AG08396 (cell line): ENCODE measurements at regions not wholly inside any gene's neighbourhood (a gene's known extent, or its start where the extent isn't known, plus 50 kb on each side); places are given as distances from the start of the nearest gene placed in this dataset.
A peak's percentile ranks its signal among the peaks of the same experiment; 100 is the strongest.

Experiments
- DNase-seq: peaks from one replicate; pipeline ENCODE4 v3.0.0; 2012; ENCODE audit warnings: low spot score, mixed read lengths

- DNase-seq = no peak
Observed at GRCh38 chr5:104237586-104237985, 675.0 kb upstream of the NUDT12 start.

DNA sequence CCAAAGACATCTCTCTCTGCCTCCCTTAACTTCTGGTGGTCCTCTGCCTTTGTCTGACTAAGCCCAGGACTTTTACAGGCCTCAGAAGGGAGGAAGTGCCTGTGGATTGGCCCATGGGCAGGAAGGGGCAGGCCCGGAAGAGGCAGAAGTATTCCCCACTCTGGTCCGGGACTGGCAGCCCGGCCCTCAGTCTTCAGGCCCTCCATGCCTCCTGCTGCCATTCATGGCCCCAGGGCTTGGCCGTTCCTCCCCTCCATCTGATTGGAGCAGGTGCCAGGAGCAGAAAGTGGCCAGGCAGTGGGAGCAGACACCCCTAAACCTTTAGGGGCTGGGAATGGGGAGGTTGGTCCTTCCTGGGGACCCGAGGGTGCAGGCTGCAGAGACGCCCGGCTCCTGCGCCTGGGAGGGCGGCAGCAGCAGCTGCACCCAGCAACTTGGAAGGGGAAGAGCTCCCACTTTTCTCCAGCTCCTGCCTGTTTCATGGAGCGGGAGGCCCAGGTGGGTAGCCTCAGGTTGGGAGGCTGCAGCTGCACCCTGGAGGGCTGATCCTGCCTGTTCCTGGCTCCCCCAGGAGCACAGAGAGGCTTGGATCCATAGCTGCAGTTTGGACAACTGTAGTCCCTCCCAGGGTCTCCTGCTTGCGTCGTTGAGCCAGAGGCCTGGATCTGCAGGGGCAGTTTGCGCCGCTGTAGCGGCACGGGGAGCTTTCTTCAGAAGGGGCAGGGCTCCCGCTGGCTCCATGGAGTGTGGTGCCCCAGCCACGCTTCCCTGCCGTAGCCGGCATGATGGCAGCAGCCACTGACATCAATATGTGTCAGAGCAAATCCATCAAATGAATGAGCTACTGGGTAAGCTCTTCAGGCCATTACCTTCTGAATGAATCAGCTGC, 661.5 kb upstream of the NUDT12 start:
- no peak for DNase-seq

- no peak for DNase-seq
Observed at GRCh38 chr5:104218200-104218599, 655.6 kb upstream of the NUDT12 start.

GRCh38 chr5:104213216-104213615, 650.6 kb upstream of the NUDT12 start:
- no peak for DNase-seq

DNA sequence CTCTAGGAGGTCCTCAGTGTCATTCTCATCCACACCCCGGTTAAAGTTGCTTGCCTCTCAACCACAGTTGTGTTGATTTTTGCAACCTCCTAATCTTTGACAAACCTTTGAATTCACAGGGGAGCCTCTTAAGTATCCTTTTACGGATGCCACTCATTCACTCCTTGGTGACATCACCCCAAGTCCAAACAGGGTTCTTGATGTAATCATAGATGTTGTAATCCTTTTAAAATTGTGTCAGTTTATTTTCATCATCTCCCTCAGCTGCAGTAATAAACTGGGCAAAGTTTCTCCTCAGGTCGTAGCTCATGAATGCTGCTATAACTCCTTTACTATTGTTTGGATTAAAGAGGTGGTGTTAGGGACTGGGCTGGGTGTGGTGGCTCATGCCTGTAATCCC, 637.2 kb upstream of the NUDT12 start:
- DNase-seq = no peak

GRCh38 chr5:104198156-104198555, 635.6 kb upstream of the NUDT12 start:
- DNase-seq = no peak

DNA sequence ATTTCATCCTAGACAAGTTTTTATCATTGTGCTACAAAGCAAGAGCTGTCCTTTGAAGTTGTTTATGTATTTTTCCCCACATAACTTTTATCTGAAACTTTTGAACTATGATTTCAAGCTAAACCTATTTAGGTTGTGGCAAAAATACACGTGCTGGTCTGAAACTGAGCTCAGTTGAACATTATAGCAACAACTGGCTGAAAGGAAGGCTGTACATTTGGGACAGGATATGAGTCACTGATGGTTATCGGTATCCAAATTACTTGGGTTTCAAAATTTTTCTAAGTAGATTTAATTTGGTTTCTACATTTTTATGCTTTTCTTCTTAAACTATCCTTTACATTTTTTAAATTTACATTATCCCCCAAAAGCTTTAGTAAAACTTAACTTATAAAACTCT, 627.3 kb upstream of the NUDT12 start:
- DNase-seq = no peak

DNA sequence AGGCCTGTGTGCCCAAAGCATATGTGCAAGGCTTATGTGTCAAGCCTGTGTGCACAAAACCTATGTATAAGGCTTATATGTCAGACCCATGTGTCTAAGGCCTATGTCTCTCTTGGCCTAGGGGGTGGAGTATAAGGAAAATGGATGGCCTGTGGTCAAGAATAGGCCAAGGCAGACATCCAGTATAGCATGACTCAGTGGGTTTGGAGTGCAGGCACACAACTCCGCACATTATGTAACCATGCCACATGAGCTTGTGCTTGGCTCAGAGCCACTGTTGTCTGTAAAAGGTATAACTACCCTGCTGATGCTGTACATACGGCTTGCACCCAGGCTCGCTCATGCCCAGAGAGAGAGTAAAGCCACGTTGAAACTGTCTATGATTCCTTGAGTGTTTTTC, 626.4 kb upstream of the NUDT12 start:
- DNase-seq = no peak

DNA sequence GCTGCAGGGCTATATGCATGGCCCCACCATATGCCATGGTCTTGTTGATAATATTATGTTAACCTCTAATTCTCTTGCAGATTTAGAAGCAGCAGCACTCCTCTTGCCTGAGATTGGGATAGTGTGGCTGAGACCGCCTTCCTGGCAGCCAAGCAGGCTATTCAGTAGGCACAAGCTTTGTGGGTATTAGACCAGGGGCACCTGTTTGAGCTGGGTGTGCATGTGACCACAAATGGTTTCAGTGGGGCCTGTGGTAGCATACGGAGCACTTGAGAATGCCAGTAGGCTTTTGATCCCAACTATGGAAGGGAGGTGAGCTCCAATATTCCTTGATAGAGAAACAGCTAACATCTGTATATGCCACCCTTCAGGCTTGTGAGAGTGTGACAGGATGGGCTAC, 625.1 kb upstream of the NUDT12 start:
- no peak for DNase-seq

DNA sequence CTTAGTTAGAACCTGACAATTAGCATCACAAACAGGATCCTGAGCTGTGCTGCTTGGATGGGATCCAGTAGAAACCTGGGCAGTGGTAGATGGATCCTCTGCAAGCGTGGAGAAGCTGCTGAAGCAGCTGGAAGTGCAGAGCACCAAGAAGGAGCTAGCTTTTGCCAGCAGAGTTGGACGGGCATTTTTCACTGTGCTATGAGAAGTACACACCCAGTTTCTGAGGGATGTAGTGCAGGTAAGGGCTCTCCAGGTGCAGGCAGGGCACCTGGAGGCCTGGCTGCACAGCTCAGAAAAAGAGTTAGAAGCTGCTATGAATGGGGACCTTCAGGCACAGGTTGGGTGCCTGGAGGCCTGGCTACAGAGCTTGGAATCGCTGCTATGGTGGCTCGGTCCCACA, 623.9 kb upstream of the NUDT12 start:
- DNase-seq = no peak

GRCh38 chr5:104186100-104186499, 623.5 kb upstream of the NUDT12 start:
- DNase-seq = no peak

DNA sequence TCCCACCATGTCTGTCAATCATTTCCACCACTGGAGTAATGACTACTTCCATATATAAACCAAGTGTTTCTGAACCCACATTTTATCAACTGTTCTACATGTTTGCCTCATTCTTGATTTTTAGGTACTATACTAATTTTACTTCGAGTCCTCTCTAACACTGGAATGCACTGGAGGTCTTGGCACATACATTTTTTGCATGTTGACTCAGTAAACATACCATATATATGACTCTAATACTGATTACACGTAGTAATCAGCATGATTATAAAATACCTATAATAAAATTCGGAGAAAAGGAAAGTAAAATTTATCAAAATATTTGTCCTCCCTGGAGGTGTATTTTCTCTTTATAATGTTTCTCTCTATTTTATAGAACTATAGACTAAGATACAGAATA, 621.7 kb upstream of the NUDT12 start:
- no peak for DNase-seq

- peak; percentile 23 for DNase-seq
Observed at GRCh38 chr5:104178829-104179456, 616.4 kb upstream of the NUDT12 start.

GRCh38 chr5:104178066-104178465, 615.5 kb upstream of the NUDT12 start:
- no peak for DNase-seq

- DNase-seq = no peak
Observed at GRCh38 chr5:104177651-104178050, 615.1 kb upstream of the NUDT12 start.

DNA sequence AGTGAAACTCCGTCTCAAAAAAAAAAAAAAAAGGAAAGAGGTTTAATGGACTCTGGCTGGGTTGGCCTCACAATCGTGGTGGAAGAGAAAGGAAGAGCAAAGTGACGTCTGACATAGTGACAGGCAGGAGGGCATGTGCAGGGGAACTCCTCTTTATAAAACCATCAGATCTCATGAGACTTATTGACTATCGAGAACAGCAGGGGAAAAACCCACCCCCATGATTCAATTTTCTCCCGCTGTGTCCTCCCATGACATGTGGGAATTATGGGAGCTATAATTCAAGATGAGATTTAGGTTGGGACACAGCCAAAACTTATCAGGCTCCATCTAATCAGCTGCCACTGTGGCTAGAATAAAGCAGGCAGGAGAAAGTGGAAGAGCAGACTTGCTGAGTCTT, 610.4 kb upstream of the NUDT12 start:
- DNase-seq = no peak

DNA sequence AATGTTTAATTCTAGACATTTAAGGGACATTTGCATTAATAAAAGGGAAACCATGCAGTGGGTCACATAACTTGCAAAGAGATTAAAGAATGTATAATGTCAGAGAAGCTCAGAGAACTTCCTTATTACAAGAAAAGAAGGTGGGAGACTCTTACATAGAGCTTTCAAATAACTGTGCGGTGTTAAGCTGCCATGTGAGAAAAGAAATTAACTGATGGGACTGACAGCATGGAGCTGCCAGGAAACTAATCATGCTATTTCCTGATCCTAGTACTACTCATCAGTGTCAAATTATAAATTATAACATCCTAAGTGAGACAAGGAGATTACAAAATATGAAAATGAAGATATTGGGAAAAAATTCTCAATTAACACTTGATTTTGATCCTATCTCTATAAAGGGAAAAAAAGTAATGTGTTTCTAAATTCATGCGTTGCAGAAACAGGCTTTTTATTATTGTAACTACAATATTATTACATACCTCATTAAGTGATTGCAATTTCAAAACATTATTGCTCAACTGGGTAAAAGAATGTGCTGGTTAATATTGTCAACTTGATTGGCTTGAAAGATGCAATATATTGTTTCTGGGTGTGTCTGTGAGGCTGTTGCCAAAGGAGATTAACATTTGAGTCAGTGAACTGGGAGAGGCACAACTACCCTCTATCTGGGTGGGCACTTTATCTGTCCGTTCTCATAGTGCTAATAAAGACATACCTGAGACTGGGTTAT, 609.5 kb upstream of the NUDT12 start:
- no peak for DNase-seq

- no peak for DNase-seq
Observed at GRCh38 chr5:104170926-104171325, 608.3 kb upstream of the NUDT12 start.

DNA sequence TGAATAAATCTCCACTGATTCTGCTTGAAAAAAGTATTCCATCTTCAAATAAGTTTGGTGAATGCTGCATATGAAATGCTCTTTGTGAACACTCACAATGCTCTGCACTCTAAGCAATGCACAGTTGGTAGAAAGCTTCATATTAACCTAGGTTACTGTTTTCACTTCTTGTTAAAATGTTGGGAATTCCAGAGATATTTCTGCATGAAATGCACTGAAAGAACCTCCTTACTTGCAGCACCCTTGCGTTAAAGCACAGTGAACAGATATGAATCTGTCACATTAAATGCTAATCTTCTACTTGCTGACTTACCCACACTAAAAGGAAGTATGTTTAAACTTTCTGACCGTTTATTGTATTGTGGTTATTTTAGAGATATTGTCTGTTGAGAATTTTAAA, 584.1 kb upstream of the NUDT12 start:
- DNase-seq = no peak

GRCh38 chr5:104139840-104140239, 577.3 kb upstream of the NUDT12 start:
- DNase-seq = no peak

GRCh38 chr5:104130320-104130719, 567.7 kb upstream of the NUDT12 start:
- DNase-seq = no peak

DNA sequence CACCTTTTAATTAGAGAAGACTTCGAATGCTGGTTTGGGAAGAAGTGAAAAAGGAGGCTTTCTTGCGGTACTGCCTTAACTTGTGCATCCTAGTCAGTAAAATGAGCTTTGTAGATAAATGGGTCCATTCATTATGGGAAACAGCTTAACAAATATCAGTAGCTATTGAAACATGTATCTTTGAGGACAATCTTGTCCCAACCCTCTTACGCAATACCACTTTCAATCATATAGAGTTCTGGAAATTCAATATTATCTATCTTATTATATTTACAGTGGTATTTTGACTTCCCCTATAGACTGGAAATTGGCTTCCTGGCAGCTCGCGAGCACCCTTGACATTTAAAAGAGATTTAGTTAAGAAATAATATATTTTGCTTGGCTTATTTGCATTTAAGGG, 565.8 kb upstream of the NUDT12 start:
- DNase-seq = no peak

- DNase-seq = no peak
Observed at GRCh38 chr5:104126980-104127379, 564.4 kb upstream of the NUDT12 start.
